ENCODE measurements at regions not wholly inside any gene's neighbourhood (a gene's known extent, or its start where the extent isn't known, plus 50 kb on each side); places are given as distances from the start of the nearest gene placed in this dataset.

DNA sequence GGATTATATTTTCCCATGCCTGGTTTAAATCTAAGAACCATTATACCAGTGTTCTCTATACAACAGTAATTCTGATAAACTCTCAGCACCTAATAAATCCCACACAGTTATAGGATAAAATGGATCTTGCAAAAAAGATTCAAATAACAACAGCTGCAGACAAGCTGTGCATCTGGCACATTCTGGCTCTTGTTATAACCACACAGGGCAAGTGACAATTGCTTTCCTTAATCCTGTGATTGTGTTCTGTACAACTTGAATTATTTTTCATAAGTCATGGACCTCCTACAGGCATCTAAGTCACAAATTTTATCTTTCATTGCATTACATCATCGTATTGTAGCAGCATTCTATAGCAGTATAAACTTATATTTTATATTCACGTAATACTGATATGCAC lies 948.3 kb downstream of the SLITRK1 start:
- no peak for DNase-seq

DNA sequence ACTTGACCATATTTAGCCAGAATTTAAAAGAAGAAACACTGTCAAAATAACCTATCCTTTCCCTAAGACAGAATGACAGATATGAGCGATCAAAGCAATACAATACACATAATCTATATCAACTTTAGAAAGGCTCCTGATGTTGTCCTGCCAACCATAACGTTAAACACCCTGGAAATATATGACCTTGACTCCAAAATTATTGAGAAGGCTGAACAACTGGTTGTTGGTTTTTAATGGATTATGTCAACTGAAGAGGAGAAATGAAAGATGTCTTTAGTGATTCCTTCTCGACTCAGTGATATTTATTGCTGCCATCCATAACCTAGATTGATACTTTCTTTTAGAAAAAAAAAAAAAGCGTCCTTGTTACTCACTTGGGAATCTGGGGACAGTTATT lies 957.2 kb downstream of the SLITRK1 start:
- DNase-seq = no peak

DNA sequence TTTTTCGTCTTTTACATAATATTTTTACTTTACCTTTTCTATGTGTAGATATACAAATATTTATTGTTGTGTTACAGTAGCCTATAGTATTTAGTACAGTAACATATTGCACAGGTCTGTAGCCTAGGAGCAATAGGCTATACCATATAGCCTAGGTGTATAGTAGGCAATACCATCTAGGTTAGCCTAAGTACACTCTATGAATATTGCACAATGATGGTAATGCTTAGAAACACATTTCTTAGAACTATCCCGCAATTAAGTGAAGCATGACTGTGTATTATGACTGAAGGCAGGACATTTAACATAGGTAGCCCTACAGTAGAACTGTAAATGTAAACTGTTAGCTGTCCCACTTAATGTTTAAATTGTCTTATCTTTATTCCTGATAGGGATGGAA lies 964.3 kb downstream of the SLITRK1 start:
- DNase-seq = no peak

DNA sequence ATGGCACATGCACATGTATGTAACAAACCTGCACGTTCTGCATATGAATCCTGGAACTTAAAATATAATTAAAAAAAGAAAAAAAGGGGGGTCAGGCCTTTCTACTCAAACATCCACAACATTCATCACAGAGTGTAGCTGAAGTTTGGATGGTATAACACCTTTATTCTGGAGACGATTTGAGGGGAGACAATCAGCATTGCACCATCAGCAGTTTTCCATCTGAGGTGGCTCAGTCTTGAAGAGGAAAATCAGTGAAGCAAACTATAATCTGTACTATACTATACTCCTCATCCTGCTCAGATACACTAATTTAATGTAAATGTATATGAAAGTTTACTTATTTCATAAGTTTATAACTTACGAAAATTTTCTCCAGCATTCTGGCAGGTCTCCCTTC lies 969.7 kb downstream of the SLITRK1 start:
- no peak for DNase-seq

DNA sequence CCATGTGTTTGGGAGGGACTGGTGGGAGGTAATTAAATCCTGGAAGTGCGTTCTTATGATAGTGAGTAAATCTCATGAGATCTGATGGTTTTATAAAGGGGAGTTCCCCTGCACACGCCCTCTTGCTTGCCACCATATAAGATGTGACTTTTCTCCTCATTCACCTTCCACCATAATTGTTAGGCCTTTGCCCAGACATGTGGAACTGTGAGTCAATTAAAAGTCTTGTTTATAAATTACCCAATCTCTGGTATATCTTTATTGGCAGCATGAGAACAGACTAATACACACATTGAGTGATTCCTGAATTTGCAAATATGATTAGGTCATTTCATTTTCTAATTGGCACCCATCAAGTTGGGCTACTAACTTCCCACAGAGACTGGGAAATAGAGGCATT lies 977.2 kb downstream of the SLITRK1 start:
- no peak for DNase-seq

DNA sequence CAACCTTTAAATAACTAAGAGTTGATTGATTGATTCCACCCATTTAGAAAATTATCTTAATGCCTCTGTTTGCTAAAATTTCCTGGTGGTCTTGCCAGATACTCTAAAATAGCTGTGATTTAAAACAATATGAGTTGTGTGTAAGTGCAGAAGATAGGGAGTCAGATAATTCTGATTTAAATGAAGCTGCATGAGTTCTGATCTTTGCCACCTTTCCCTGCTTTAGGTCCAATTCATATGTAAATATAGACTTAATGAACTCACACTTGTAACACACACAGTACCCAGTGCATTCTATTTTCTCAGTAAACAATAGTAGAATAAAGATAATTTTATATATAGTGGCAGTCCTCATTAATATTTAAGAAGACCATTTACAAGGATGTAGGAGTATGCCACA lies 981.8 kb downstream of the SLITRK1 start:
- no peak for DNase-seq

DNA sequence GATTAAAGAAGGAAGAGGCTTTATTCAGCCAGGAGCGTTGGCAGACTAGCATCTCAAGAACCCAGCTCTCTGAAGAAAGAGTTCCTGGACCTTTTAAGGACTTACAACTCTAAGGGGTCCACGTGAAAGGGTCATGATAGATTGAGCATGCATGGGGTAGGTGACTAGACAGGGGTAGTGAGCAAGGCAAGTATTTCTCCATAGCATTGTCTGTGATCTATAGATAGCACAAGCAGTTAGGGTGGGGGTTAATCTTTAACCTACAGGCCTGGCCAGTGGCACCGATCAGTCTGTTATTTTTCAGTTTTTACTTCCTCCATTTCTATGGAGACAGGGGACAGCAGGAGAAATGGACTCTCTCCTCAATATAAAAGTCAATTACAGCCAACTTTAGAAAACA lies 983.7 kb downstream of the SLITRK1 start:
- DNase-seq = no peak

DNA sequence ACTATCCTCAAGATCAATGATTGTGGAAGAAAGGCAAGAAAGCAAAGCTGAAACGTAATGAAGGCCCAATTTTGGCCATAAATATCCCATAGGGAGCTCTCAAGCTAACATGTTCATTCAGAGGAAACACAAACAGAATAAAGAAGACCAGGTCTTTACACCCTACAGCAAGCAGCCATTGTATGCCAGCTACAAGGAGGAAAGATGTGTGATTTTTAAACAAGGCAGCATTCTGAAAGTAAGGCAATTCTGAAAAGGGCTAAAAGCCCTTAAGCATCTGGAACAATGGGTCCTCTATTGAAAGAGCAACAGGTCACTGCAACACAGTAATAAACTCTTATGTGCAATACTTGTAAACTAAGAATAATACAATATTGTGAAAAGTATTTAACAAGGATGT lies 1002.4 kb downstream of the SLITRK1 start:
- DNase-seq = no peak

DNA sequence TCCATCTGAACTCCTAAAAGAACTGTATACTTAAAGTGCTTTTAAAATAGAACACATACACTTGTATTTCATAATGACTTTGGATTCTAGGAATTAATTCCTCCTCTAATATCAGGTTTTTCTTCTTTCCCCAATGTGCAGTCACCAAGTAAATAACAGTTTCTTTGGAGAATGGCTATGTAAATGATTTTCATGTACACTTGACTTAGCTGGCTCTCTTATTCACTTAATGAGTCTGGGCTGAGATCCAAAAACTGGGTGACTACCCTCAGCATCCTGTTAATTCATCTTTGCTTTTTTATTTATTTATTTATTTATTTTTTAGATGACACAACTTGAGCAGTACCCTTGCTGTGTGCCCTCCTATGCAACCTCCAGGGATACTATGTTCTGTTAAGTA lies 1003.7 kb downstream of the SLITRK1 start:
- DNase-seq = peak; percentile 91

DNA sequence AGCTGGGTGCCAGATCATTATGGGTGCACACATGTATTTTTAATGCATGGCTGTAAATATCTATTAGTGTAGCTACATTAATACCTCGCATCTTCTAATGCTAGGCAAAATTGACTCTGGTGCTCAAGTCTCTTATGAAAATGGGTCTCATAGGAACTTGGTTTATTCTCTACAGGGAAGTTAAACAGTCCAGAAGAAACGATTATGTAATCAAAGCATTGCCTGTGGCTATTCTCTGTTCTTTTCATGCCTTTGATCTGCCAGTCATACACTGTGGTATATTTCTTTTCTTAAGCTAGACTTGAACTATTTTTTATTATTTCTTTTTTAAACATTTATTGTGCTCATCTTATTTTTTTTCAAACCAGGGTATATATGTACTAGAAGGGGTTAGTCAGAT lies 1015.0 kb downstream of the SLITRK1 start:
- no peak for DNase-seq

DNA sequence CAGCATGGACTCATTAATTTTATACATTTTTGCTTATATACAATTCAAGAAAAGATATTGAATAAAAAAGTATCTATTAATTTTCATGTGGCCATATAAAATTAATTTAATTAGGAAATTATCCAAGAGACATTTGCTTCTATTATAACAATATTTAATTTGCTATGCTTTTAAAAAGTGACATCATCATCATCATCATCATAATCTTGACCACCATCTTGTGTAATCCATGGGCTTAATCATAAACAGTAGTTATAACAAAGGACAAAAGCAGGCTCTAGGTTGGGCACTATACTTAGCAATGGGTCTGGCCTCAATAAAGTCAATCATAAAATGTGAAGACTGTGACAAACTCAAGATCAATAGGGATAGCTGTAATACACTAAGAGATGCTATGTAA lies 1031.6 kb downstream of the SLITRK1 start:
- no peak for DNase-seq

DNA sequence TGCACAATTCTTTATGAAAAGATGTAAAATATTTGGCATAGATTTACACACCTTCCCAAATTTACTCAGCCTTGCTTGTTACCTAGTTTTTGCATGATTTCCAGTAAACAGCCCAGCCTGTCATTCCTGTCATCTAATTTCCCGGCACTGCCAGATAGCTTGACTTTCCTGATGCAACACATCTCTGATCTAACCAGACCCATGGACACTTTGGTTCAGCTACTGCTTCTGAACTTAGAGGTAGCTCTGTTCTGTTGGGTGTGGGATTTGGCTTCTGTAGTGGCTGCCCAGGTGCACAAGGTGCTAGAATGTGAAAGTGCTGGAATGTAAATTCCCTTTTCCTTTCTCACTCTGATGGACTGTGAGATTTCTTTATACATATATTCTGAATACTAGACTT lies 1033.5 kb downstream of the SLITRK1 start:
- no peak for DNase-seq

DNA sequence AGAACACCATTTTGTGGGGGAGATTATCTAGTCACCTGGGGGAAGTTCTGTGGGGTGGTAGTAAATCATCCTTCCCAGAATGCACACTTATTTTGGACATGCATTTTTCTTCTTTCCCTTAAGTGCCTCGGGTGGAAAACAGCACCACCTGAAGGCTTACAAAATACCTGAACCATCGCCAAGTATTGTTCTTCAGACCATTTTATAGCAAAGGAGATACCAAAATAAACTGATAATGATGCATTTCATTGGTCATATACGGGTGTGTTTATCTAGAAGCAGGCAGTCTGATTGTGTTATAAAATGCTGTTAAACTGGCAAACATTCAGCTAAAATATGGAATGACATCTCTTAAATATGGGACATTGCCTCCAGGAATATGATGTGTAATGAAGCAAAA lies 1034.7 kb downstream of the SLITRK1 start:
- DNase-seq = no peak

DNA sequence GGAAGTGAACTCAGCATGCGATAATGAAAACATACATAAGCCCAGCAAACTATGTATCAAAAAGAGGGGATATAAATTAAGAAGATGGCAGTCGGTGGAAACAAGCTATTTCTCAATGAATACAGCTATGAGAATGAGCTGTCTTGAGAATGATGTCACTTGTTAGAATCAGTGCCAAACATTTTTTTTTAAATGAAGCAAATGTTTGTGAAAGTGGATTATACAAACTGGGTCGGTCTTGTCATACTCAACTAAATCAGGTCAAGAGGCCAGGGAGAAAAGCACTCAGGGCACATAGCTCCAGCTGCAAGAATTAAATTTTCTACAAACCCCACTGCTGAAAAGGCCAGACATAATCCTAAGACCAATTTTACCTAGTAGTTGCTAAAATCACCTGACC lies 1048.4 kb downstream of the SLITRK1 start:
- DNase-seq = no peak

DNA sequence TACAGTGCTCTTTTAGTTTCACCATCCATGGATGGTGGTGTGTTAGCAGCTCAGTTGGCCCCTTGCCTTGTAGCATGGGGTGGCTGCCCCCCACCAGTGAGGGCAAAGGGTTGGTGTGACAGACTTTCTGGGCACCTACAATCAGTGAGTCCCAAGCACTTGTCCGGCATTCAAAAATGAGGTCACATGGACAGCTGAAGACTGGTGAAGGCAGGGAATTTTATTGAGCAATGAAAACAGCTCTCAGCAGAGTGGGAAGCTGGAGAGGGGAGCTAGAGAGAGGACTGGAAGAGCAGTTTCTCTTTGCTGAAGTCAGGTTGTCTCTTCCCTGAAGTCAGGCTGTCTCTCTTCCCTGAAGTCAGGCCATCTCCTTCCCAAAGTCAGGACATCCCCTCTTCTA lies 1053.2 kb downstream of the SLITRK1 start:
- DNase-seq = no peak

DNA sequence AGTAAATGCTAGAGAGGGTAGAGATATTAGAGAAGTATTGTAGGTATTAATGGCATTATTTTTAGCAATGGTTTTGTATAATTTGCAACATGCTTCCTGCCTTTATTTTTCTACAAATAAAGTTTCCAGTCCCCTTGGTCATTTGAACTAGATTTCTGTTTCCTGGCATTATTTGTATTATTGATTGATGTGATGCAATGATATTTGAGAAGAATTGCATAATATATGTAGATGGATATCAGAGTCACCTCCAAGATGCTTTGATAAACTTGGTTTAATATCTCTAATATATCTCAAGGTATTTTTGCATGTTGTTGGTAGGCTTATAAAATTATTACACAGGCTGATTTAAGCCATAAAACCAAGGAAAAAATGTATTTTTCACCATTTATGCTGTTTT lies 1054.5 kb downstream of the SLITRK1 start:
- DNase-seq = no peak

DNA sequence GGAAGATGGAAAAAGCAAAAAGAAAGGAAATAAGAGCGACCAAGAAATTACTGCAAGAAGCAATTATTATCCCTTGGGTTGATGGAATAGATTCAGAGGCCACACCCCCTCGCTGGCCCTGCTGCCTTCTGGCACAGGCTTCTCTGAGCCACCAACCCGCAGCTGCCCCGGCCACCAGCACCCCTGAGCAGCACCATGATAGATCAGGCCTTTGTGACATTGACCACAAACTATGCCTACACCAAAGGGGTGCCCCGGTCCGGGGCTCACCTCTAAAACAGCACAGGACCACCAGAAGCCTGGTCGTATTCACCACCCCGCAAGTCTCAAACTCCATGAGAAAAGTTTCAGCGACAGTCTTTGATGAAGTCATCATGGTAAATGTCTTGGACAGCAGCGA lies 1059.3 kb downstream of the SLITRK1 start:
- DNase-seq = no peak

DNA sequence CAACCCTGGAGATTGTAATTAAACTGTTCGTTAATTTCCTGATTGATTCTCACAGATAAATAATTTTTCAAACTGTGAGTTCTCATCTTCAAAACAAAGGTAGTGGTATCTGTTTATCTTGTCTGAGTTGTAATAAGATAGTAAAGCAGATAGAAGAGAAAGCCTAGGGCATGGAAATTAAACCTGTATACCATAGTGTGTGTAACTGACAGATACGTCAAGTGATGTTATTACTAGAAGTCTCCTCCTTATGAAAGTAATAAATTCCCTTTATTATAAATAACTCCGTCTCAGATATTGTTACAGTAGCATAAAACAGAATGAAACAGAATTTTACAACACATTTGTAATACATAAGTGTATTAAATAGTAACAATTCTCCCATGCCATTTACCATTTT lies 1065.1 kb downstream of the SLITRK1 start:
- DNase-seq = no peak

DNA sequence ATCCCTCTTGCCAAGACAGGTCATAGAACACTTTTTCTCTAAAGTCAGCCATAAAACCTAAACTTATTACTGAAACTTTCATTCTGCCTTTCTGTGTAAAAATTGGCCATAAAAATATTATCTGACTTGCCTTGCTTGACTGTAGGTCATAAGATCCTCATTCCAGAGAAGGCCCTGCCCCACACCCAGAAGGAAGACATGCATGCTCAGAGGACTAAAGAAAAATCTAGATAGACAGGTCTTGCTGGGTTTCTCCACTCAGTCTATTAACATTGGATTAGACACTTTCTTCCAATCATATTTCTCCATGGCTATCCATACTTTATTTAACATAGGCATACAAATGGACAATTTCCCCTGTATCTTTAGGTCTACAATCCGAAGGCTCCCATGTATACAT lies 1066.5 kb downstream of the SLITRK1 start:
- no peak for DNase-seq

DNA sequence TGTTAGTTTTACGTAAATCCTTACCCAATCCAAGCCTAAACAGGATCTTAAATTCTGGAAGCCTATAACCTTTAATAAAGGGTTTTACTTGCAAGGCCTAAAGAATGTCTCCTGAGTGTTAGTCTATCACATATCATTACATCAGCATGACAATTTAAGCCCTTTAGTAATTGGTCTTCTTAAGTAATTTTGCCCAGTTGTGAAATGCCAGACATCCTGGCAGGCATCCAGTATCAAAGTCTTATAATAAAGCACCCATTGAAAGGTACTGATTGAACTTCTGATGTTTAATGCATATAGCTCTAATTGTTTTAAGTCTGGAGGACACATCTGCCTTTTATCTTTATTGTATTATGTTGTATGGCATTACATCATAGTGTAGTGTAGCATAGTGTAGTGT lies 1078.9 kb downstream of the SLITRK1 start:
- no peak for DNase-seq

DNA sequence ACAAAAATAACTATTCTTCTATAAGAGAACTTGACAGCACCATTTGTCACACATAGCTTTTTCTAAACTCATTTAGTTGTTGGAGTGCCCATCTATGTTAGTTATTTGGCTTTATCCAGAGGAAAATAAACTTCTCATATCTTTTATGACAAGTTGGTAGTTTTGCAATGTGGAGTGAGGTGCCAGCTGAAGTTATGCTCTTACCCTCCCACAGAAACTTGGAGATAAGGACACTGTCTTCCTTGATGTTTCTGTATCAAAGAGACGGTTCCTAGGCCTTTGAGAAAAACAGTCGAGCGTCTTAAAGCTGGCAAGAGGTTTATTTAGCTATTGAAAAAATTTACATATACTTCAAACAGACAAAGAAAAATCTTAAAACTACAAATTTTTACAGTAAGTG lies 1079.7 kb downstream of the SLITRK1 start:
- no peak for DNase-seq

DNA sequence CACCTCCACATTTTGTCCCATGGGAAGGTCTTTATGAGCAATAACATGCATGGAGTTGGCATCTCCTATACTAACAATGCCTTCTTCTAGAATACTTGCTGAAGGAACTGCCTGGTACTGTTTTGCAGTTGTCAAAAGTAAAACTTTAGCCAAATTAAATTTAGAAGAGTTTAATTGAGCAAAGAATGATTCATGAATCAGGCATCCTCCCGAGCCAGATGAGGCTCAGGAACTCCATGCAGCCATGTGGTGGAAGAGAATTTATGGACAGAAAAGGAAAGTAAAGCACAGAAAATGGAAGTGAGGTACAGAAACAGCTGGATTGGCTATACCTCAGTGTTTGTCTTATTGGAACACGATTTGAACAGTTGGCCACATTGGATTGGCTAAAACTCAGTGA lies 1081.9 kb downstream of the SLITRK1 start:
- DNase-seq = no peak

DNA sequence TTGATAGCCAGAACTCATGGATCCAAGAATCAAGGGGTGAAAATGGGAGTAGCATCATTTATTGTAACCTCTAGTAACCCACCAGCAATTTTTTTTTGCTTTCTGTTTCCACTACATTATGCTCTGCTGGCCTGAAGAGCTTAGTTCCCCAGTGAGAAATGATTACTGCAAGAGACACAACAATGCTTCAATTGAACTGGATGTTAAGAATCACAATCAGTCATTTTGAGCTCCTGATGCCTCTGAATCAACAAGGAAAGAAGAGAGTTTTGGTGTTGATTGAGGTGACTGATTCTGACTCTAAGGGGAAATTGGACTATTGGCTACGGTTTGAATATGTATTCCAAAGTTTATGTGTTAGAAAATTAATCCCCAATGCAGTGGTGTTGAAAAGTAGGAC lies 1084.4 kb downstream of the SLITRK1 start:
- DNase-seq = no peak

DNA sequence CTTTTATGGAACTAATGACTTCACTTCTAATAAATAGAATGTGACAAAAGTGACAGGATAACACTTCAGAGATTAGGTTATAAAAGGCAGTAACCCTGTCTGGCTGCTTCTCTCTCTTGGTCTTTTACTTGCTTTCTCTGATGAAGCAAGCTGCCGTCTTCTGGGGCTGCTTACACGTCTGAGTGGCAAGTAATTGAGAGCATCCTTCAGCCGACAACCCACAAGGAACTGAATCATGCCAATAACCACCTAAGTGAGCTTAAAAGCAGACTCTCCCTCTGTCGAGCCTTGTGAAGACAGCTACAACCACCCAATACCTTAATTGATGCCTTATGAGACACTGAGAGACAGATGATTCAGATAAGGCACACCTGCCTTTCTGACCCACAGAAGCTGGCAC lies 1091.2 kb downstream of the SLITRK1 start:
- no peak for DNase-seq

DNA sequence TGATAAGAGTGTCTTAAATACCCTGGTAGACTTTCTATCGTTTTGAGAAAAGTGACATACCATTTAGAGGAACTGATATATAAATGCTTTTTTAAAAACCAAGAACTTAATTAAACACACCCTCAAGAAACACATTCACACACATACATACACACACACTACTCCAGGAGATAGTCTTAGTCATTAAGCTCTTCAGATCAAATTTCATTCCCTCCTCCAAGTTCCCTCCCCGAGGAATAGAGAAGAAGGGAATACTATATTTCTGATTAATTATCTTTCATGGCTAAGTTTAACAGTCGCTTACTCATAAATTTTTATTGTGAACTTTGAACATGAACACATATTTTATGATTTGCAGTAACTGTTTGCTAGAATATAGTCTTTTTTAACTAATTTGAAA lies 1109.5 kb downstream of the SLITRK1 start:
- no peak for DNase-seq

DNA sequence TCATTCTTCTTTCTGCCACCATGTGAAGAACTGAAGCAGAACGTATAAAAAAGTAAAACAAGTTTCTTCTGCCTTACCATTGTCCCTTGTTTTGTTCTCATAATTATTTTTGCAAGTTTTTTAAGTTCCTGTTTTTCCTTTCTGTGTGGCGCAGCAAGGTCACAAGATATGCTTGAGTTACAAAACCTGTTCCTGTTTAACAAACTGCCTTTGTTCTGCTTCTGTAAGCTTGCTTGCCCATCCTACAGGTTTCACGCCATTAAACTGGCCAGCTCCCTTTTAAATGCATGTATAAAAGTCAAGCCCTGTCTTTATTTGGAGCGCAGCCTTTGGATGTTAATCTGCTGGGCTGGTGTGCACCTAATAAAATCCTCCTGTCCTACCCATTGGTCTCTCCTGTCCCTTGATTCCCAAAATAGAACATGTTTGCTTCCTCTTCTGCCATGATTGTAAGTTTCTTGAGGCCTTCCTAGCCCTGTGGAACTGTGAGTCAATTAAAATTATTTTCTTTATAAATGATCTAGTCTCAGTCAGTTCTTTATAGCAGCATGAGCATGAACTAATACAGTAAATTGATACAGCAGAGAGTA lies 1115.4 kb downstream of the SLITRK1 start:
- DNase-seq = no peak

All from NCI-H1092 treated with DMSO at 0.1 percent for 48 hours (cell line).